ENCODE measurements at regions not wholly inside any gene's neighbourhood (a gene's known extent, or its start where the extent isn't known, plus 50 kb on each side); places are given as distances from the start of the nearest gene placed in this dataset.

GRCh38 chr2:65835975-65836549 is 403.7 kb upstream of the SPRED2 start:
- intact Hi-C loops (cut with micrococcal nuclease; ENCODE audit: unreplicated experiment), result no loop called here

GRCh38 chr2:65834771-65835475 is 402.5 kb upstream of the SPRED2 start:
- POLR2A ChIA-PET, result no interaction called here
- intact Hi-C loops (cut with micrococcal nuclease; ENCODE audit: unreplicated experiment) (no loop called here), in situ Hi-C loops (cut with HindIII; ENCODE audit: low pct_unique_long_range_greater_than_20kb, low sequenced_read_pairs) (no loop called here)
- Histone ChIP-seq H3K36me3 (ENCODE audit: control insufficient read depth, insufficient read depth, low read length) (no peaks in the 10 kb centered on the region), H3K27ac (ENCODE audit: low read length) (no peak overlapping the region), H3K4me1 (ENCODE audit: control insufficient read depth, insufficient read depth, low read length) (no peaks in the 10 kb centered on the region), H3K27me3 (ENCODE audit: control insufficient read depth, insufficient read depth, low read length) (no peaks in the 10 kb centered on the region), H3K4me3 (ENCODE audit: low read depth in 2 of 2, low read length in 2 of 2) (no peak overlapping the region), H3K9me3 (ENCODE audit: control insufficient read depth, insufficient read depth, low read depth, low read length) (no peaks in the 10 kb centered on the region)
- CTCF ChIA-PET, result no interaction called here
- BruUV-seq (replicated peaks), result no TSS peak
- ATAC-seq (no peak), DNase-seq (ENCODE audit: low read depth, low spot score) (no peak)
- no peak for TF ChIP-seq POLR2AphosphoS5 (IDR thresholded peaks at IDR 0.05; ENCODE audit: low read depth, low read length)
- TF ChIP-seq REST (IDR thresholded peaks at IDR 0.05; ENCODE audit: insufficient read depth in 1 of 2, low read depth in 2 of 2, low read length in 1 of 2), result no peak
- no peak for TF ChIP-seq SIN3A (IDR thresholded peaks at IDR 0.05; ENCODE audit: borderline replicate concordance, insufficient read depth, low read depth, low read length)
- no peak for TF ChIP-seq TCF7L2 (IDR thresholded peaks at IDR 0.05; ENCODE audit: low read depth, low read length)
- no peak for TF ChIP-seq CTCF (IDR thresholded peaks at IDR 0.05)

More at GRCh38 chr2:65835975-65836549, 403.7 kb upstream of the SPRED2 start:
- ATAC-seq, result no peak
- Histone ChIP-seq H3K4me1 (ENCODE audit: control insufficient read depth, insufficient read depth, low read length) (no peaks in the 10 kb centered on the region), H3K9me3 (ENCODE audit: control insufficient read depth, insufficient read depth, low read depth, low read length) (no peaks in the 10 kb centered on the region), H3K27ac (ENCODE audit: low read length) (no peak overlapping the region), H3K27me3 (ENCODE audit: control insufficient read depth, insufficient read depth, low read length) (no peaks in the 10 kb centered on the region), H3K36me3 (ENCODE audit: control insufficient read depth, insufficient read depth, low read length) (no peaks in the 10 kb centered on the region), H3K4me3 (ENCODE audit: low read depth in 2 of 2, low read length in 2 of 2) (no peak overlapping the region)
- no TSS peak for BruUV-seq (replicated peaks)
- ChIA-PET CTCF (interaction anchor here (0.6 kb wide), 1 partner anchor 20 kb away, joined by 3 read pairs; no protein-coding TSS in a partner anchor), POLR2A (no interaction called here)
- no peak for TF ChIP-seq REST (IDR thresholded peaks at IDR 0.05; ENCODE audit: insufficient read depth in 1 of 2, low read depth in 2 of 2, low read length in 1 of 2)
- no peak for TF ChIP-seq SIN3A (IDR thresholded peaks at IDR 0.05; ENCODE audit: borderline replicate concordance, insufficient read depth, low read depth, low read length)
- TF ChIP-seq TCF7L2 (IDR thresholded peaks at IDR 0.05; ENCODE audit: low read depth, low read length), result no peak
- no peak for TF ChIP-seq CTCF (IDR thresholded peaks at IDR 0.05)
- no peak for DNase-seq (ENCODE audit: low read depth, low spot score)
- in situ Hi-C loops (cut with HindIII; ENCODE audit: low pct_unique_long_range_greater_than_20kb, low sequenced_read_pairs), result no loop called here

Measured in Panc1 (cell line).